ENCODE measurements at regions not wholly inside any gene's neighbourhood (a gene's known extent, or its start where the extent isn't known, plus 50 kb on each side); places are given as distances from the start of the nearest gene placed in this dataset.
"Not testable (repeated sequence)": the region's sequence is repeated elsewhere in the genome, so short reads cannot be mapped to it uniquely, and the experiment has no call there.

GRCh38 chr20:5670874-5671273 is 60.1 kb upstream of the GPCPD1 start:
- Mint-ChIP-seq H3K36me3 (ENCODE audit: insufficient read depth) (no peaks in the 10 kb centered on the region), H3K4me3 (no peak overlapping the region), H3K27me3 (ENCODE audit: low read depth) (no peaks in the 10 kb centered on the region), H3K4me1 (ENCODE audit: low read depth) (peaks cover 10% of the 10 kb centered on the region), H3K9me3 (no peaks in the 10 kb centered on the region)
- DNase-seq (no peak), ATAC-seq (no peak)

GRCh38 chr20:5670036-5670536 is 59.3 kb upstream of the GPCPD1 start:
- peaks cover 10% of the 10 kb centered on the region for H3K4me1 Mint-ChIP-seq (ENCODE audit: low read depth)
- DNase-seq (no peak), ATAC-seq (no peak)
- no peaks in the 10 kb centered on the region for H3K36me3 Mint-ChIP-seq (ENCODE audit: insufficient read depth)
- no peaks in the 10 kb centered on the region for H3K27me3 Mint-ChIP-seq (ENCODE audit: low read depth)
- no peak overlapping the region for H3K4me3 Mint-ChIP-seq
- no peaks in the 10 kb centered on the region for H3K9me3 Mint-ChIP-seq

GRCh38 chr20:5668529-5668868 is 57.7 kb upstream of the GPCPD1 start:
- no peak for DNase-seq
- no peak for ATAC-seq
- no peak overlapping the region for H3K4me3 Mint-ChIP-seq
- no peaks in the 10 kb centered on the region for H3K4me1 Mint-ChIP-seq (ENCODE audit: low read depth)
- no peaks in the 10 kb centered on the region for H3K36me3 Mint-ChIP-seq (ENCODE audit: insufficient read depth)
- H3K27me3 Mint-ChIP-seq (ENCODE audit: low read depth): no peaks in the 10 kb centered on the region
- H3K9me3 Mint-ChIP-seq: no peaks in the 10 kb centered on the region

GRCh38 chr20:5667705-5668528 is 57.1 kb upstream of the GPCPD1 start:
- Mint-ChIP-seq H3K9me3 (no peaks in the 10 kb centered on the region), H3K36me3 (ENCODE audit: insufficient read depth) (no peaks in the 10 kb centered on the region), H3K4me3 (no peak overlapping the region), H3K4me1 (ENCODE audit: low read depth) (no peaks in the 10 kb centered on the region), H3K27me3 (ENCODE audit: low read depth) (no peaks in the 10 kb centered on the region)
- ATAC-seq: no peak
- DNase-seq: no peak

- Mint-ChIP-seq H3K27me3 (ENCODE audit: low read depth) (no peaks in the 10 kb centered on the region), H3K36me3 (ENCODE audit: insufficient read depth) (no peaks in the 10 kb centered on the region), H3K4me3 (no peak overlapping the region), H3K4me1 (ENCODE audit: low read depth) (no peaks in the 10 kb centered on the region), H3K9me3 (no peaks in the 10 kb centered on the region)
- ATAC-seq (no peak), DNase-seq (no peak)
Observed at GRCh38 chr20:5665417-5665816, 54.6 kb upstream of the GPCPD1 start.

- Mint-ChIP-seq H3K4me3 (no peak overlapping the region), H3K27me3 (ENCODE audit: low read depth) (no peaks in the 10 kb centered on the region), H3K9me3 (no peaks in the 10 kb centered on the region), H3K4me1 (ENCODE audit: low read depth) (peaks cover 10% of the 10 kb centered on the region), H3K36me3 (ENCODE audit: insufficient read depth) (no peaks in the 10 kb centered on the region)
- DNase-seq (no peak), ATAC-seq (no peak)
Observed at GRCh38 chr20:5663396-5663795, 52.6 kb upstream of the GPCPD1 start.

GRCh38 chr20:5662769-5663168 is 52.0 kb upstream of the GPCPD1 start:
- H3K9me3 Mint-ChIP-seq: no peaks in the 10 kb centered on the region
- no peaks in the 10 kb centered on the region for H3K36me3 Mint-ChIP-seq (ENCODE audit: insufficient read depth)
- ATAC-seq (no peak), DNase-seq (no peak)
- H3K27me3 Mint-ChIP-seq (ENCODE audit: low read depth): no peaks in the 10 kb centered on the region
- H3K4me3 Mint-ChIP-seq: no peak overlapping the region
- H3K4me1 Mint-ChIP-seq (ENCODE audit: low read depth): peaks cover 10% of the 10 kb centered on the region

- H3K4me3 Mint-ChIP-seq; H3K36me3 Mint-ChIP-seq (ENCODE audit: insufficient read depth); H3K27me3 Mint-ChIP-seq (ENCODE audit: low read depth); ATAC-seq; H3K9me3 Mint-ChIP-seq; DNase-seq: not testable (repeated sequence)
- peaks cover 13% of the 10 kb centered on the region for H3K4me1 Mint-ChIP-seq (ENCODE audit: low read depth)
Observed at GRCh38 chr20:5660756-5661155, 50.0 kb upstream of the GPCPD1 start.

Data from activated T-cell treated with anti-CD3 and anti-CD28 coated beads, Interleukin-2, amount 50 U/mL, for 4 hours (primary cell).